A673 (cell line): ENCODE measurements at regions not wholly inside any gene's neighbourhood (a gene's known extent, or its start where the extent isn't known, plus 50 kb on each side); places are given as distances from the start of the nearest gene placed in this dataset.

Source experiments
- BruUV-seq: library from RNA; stranded (reverse); fragments of 400-500 nt; replicated peaks from 2 replicates; lab custom pipeline; 2021; lab: Mats Ljungman, UMichigan
- CTCF ChIA-PET: fragments of 300-600 bp; sonication (Branson Sonifier 250); formaldehyde crosslinking; loops from one replicate; lab custom pipeline; 2022; ENCODE audit warnings: antibody characterized with exemption; lab: Charles Lee
- POLR2A ChIA-PET: fragments of 300-600 bp; sonication (Branson Sonifier 250); formaldehyde crosslinking; loops from one replicate; lab custom pipeline; 2022; ENCODE audit warnings: antibody characterized with exemption; ENCODE audit not compliant: low non-redundant PET; lab: Charles Lee
- DNase-seq: peaks from one replicate; pipeline ENCODE4 v3.0.0-alpha.2; 2015; ENCODE audit warnings: low spot score
- H3K27ac ChIP-seq: fragments of 200-600 bp; sonication (generic); 2 replicates; pipeline ENCODE4 v1.5.1; 2016; ENCODE audit warnings: mixed run types, low read depth, mild to moderate bottlenecking, mixed read lengths, antibody characterized with exemption, low read length; ENCODE audit not compliant: poor library complexity, severe bottlenecking
- H3K27me3 ChIP-seq: fragments of 200-600 bp; sonication (generic); replicated peaks from 2 replicates; pipeline ENCODE4 v1.6.1; 2017; ENCODE audit warnings: mixed run types, low read depth, mild to moderate bottlenecking, mixed read lengths, antibody characterized with exemption, low read length; ENCODE audit not compliant: insufficient read depth, poor library complexity
- H3K36me3 ChIP-seq: fragments of 200-600 bp; sonication (generic); 2 replicates; pipeline ENCODE4 v1.6.1; 2016; ENCODE audit warnings: mixed run types, mild to moderate bottlenecking, mixed read lengths, antibody characterized with exemption, low read length; ENCODE audit not compliant: insufficient read depth, poor library complexity, severe bottlenecking
- H3K4me1 ChIP-seq: fragments of 200-600 bp; sonication (generic); 2 replicates; pipeline ENCODE4 v1.6.1; 2017; ENCODE audit warnings: mixed run types, mild to moderate bottlenecking, mixed read lengths, antibody characterized with exemption, low read length; ENCODE audit not compliant: insufficient read depth, poor library complexity, severe bottlenecking
- H3K4me3 ChIP-seq: fragments of 200-600 bp; sonication (generic); 2 replicates; pipeline ENCODE4 v1.5.1; 2016; ENCODE audit warnings: low read depth, mixed run types, mild to moderate bottlenecking, mixed read lengths, low read length; ENCODE audit not compliant: poor library complexity, severe bottlenecking
- H3K9me3 ChIP-seq: fragments of 200-600 bp; sonication (generic); 2 replicates; pipeline ENCODE4 v1.6.1; 2016; ENCODE audit warnings: mixed run types, low read depth, mild to moderate bottlenecking, mixed read lengths, antibody characterized with exemption, low read length; ENCODE audit not compliant: poor library complexity, severe bottlenecking
- EZH2 ChIP-seq: fragments of 200-600 bp; sonication (generic); IDR thresholded peaks from 2 replicates; pipeline ENCODE4 v1.6.1; 2017; ENCODE audit warnings: borderline replicate concordance, low read depth, mild to moderate bottlenecking, mixed read lengths, antibody characterized with exemption, low read length; ENCODE audit not compliant: poor library complexity, severe bottlenecking
- intact Hi-C: fragments of 100-400 bp; cut with micrococcal nuclease; formaldehyde crosslinking; loops from one replicate; pipeline ENCODE4 v1.10.0; 2022; ENCODE audit not compliant: unreplicated experiment
- TF ChIP-seq, protein P1 (sequence below): fragments of 300-800, 200-600 bp; sonication (generic); conservative IDR thresholded peaks from 2 replicates; pipeline ENCODE4 v1.5.1; 2017; ENCODE audit warnings: low read depth, mild to moderate bottlenecking, antibody characterized with exemption, low read length, moderate library complexity, mixed read lengths

DNA sequence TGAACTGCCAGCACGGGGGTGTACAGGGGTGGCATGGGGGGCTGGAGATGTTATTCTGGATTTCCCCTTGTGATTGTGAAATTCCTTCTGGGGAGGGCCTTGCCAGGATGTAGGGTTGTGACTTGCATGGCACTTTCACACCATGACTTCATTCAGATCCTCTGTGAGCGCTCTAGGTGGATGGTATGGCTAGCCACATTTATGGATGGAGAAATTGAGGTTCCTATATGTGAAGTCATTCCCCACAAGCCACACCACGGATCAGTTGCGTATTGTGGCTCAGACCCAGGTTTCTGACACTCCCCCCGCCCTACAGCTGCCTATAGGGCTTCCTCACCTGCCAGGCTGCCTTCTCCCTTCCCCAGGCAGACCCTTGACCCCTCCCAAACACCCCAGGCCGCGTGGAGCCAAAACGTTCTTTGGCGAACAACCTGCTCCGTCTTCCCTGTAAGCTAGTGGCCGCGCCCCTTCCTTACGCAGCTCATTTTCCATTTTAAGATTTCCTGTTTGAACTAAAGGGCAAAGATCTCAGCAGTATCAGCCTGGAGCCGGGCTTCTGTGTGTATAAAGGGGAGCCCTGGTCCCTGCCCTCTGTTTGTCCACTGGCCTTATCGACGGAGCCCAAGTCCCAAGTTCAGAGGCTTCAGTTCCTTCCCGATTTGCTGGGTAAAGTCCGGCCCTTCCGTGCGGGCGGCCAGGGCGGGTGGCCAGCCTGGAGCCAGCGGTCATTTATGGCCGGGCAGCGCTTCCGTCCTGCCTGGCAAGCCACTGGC lies 97.8 kb upstream of the KLF4 start:
- Histone ChIP-seq H3K36me3 (no peaks in the 10 kb centered on the region), H3K9me3 (no peaks in the 10 kb centered on the region), H3K27me3 (no peaks in the 10 kb centered on the region), H3K27ac (no peak overlapping the region), H3K4me1 (no peaks in the 10 kb centered on the region), H3K4me3 (no peak overlapping the region)
- TF ChIP-seq, protein P1, sequence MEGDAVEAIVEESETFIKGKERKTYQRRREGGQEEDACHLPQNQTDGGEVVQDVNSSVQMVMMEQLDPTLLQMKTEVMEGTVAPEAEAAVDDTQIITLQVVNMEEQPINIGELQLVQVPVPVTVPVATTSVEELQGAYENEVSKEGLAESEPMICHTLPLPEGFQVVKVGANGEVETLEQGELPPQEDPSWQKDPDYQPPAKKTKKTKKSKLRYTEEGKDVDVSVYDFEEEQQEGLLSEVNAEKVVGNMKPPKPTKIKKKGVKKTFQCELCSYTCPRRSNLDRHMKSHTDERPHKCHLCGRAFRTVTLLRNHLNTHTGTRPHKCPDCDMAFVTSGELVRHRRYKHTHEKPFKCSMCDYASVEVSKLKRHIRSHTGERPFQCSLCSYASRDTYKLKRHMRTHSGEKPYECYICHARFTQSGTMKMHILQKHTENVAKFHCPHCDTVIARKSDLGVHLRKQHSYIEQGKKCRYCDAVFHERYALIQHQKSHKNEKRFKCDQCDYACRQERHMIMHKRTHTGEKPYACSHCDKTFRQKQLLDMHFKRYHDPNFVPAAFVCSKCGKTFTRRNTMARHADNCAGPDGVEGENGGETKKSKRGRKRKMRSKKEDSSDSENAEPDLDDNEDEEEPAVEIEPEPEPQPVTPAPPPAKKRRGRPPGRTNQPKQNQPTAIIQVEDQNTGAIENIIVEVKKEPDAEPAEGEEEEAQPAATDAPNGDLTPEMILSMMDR: no peak
- TF ChIP-seq EZH2: no peak
- intact Hi-C loops: no loop called here
- ChIA-PET CTCF (no interaction called here), POLR2A (no interaction called here)
- no TSS peak for BruUV-seq
- no peak for DNase-seq

DNA sequence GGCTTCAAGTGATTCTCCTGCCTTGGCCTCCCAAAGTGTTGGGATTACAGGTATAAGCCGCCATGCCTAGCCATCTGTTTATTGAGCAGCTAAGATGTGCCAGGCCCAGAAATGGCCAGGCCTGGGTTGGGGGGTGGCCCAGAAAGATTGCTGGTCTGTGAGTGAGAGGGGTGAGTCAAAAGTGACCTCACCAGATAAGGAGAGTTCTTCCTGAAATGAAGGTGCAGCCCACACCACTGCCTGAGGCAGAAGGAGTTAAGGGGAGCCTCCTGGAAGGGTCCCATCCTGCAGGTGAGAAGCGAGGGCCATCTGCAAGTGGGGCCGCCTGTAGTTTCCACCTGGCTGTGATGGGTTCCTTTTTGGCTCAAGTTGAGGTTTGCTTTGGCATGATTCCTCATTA lies 96.9 kb upstream of the KLF4 start:
- CTCF ChIA-PET: no interaction called here

DNA sequence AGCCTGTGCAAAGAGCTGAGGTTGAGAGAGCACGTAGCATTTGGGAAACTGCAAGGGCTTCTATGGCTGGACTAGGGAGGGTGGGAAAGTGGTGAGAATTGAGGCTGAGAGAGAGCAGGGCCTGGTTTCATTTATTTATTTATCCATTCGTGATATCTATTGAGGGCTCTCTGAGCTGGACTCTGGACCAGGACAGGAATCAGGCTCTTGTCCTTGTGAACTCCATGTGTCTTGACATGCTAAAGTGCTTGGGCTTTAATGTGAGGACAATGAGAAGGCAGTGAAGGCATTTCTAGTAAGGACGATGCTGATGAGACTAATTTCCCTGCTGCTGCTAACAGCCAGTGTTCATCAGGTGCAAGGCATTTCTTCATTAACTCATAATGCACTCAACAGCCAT lies 95.9 kb upstream of the KLF4 start:
- Histone ChIP-seq H3K4me3 (no peak overlapping the region), H3K4me1 (no peaks in the 10 kb centered on the region), H3K27me3 (no peaks in the 10 kb centered on the region), H3K27ac (no peak overlapping the region), H3K36me3 (no peaks in the 10 kb centered on the region), H3K9me3 (no peaks in the 10 kb centered on the region)
- no TSS peak for BruUV-seq
- POLR2A ChIA-PET: no interaction called here
- CTCF ChIA-PET: no interaction called here
- TF ChIP-seq EZH2: no peak
- TF ChIP-seq, protein P1: no peak
- no peak for DNase-seq
- intact Hi-C loops: no loop called here

More for the DNA sequence above, 96.9 kb upstream of the KLF4 start:
- Histone ChIP-seq H3K36me3 (no peaks in the 10 kb centered on the region), H3K4me1 (no peaks in the 10 kb centered on the region), H3K9me3 (no peaks in the 10 kb centered on the region), H3K4me3 (no peak overlapping the region), H3K27ac (no peak overlapping the region), H3K27me3 (no peaks in the 10 kb centered on the region)
- intact Hi-C loops: no loop called here
- BruUV-seq: no TSS peak
- no peak for DNase-seq
- POLR2A ChIA-PET: no interaction called here
- TF ChIP-seq, protein P1: no peak
- TF ChIP-seq EZH2: no peak
